Inflammatory macrophage treated with lipopolysaccharide for 4 hours (primary cell): ENCODE measurements at regions not wholly inside any gene's neighbourhood (a gene's known extent, or its start where the extent isn't known, plus 50 kb on each side); places are given as distances from the start of the nearest gene placed in this dataset.
A peak's percentile ranks its signal among the peaks of the same experiment; 100 is the strongest.
"Not testable (repeated sequence)": the region's sequence is repeated elsewhere in the genome, so short reads cannot be mapped to it uniquely, and the experiment has no call there.

Experiments
- DNase-seq: peaks from one replicate; pipeline ENCODE4 v3.0.0-alpha.2; 2020

DNA sequence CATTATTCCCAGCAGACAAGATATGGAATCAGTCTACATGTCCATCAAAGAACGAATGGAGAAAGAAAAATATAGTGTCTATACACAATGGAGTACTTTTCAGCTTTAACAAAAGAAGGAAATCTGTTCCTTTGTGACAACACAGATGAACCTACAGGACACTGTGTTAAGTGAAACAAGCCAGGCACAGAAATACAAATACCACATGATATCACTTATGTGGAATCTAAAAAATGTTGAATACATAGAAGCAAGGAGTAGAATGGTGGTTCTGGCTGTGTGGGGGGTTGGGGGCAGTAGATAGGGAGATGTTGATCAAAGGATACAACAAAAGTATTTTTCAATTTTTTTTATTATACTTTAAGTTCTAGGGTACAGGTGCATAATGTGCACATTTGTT lies 347.7 kb upstream of the MAP2 start:
- no peak for DNase-seq

DNA sequence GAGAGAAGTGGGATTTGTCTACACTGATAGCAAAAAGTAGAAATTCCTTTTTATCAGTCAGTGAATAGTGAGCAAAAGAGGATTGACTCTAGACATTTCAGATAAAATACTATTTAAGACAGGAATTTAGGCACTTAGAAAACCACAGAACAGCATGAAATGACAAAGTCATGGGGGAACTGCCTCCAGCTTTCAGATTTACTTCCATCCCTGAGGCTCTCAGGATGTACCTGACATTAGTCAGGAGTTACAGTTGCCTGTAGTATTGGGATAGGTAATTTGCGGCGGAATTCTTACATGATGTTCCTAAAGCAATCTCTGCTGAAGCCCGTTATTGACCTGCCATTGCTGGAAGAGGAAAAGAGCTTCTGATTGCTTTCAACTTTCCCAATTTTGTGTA lies 337.1 kb upstream of the MAP2 start:
- no peak for DNase-seq

DNA sequence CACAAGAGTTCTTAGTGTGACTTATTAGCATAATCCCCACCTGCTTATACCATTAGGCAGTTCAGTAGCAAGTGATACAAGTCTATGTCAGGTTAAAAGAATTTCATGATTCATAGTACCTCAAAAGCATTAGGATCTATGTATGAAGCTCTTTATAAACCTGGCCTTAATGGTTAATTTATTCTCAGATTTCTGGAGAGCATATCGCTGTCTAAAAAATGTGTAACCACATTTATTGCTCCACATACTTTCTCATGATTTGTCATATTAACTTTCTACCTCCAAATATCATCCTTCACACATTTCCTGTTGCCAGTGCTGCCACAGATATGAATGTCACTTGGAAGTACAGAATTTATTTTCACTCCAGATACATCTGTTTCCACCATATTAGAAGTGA lies 332.8 kb upstream of the MAP2 start:
- no peak for DNase-seq

DNA sequence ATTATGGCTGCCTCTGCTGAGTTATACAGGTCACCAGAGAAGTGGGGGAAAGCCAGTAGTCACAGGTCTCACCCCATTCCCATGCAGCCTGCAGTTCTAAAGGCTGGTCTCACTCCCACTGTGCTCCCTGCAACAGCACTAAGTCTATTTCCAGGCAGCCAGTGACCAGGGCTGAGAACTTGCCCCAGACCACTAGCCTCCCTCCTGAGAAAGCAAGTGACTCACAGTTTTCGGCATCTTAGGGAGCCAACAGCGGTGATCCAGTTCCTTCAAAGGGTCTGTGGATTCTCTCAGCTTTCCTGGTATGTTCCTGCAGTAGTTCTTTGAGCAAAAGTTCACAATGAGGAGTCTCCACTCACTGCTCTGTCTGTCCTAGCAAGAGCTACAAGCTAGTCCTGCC lies 329.6 kb upstream of the MAP2 start:
- DNase-seq: no peak

DNA sequence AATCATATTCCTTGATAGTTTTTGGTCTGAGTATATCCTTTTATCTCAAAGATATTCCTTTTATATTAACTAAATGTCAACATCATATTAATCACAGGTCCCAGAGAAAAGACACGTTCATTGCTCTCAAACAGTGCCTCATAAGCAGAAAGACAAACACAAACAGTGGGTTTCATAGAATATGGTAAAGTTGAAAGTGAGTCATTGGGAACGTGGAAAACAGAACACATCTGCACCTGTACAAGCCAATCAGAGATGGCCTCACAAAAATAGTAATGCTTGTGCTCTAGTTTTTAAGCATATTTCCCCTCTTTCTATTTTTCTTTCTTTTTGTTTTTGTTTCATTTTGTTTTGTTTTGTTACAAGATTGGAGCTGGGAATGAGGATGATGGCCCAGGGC lies 328.4 kb upstream of the MAP2 start:
- DNase-seq: no peak

DNA sequence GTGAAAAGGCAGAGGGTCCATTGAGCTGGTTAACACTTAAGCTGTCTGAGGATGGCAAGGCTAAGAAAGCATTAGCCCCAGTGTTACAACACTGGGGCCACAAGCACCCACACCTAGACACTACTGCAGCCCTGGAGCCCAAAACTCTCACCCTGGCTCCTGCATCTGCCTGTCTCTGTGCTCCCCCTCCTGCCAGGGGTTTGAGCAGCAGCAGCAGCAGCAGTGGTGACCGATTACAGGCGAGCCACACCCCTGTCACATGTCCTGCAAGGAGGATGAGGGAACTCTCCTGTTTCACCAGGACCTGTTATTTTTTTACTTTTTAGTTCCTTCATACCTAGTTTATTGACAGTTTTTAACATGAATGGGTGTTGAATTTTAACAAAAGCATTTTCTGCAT lies 326.7 kb upstream of the MAP2 start:
- no peak for DNase-seq

DNA sequence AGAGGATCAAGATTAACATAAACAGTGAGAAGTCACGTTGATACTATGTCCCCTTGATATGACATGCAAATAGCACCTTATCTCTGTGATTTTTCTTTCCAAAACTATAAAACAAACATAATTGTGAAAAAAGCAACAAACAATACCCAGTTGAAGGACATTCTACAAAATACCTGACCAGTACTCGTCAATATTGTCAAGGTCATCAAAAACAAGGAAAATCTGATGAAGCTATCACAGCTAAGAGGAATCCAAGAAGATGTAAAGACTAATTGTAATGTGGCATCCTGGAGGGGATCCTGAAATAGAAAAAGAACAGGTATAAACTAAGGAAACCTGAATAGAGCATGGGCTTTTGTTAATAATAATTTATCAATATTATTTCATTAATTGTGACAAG lies 321.5 kb upstream of the MAP2 start:
- no peak for DNase-seq

DNA sequence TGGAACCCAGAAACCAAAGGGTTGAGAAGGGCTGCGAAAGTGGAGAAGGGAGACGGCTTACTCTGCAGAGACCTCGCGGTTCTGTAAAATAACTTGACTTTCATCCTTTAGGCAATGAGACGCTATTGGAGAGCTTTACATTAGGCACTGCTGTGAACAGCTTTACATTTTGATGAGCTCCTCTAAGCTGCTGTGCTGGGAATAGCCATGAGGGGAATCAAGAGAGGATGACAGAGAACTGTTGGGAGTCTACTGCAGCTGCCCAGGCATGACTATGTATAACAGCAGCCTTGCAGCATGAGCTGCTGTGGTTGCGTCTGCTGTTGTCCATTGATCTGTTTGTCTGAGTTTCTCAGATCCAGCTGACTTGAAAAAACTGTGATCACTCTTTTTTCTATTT lies 310.8 kb upstream of the MAP2 start:
- no peak for DNase-seq

DNA sequence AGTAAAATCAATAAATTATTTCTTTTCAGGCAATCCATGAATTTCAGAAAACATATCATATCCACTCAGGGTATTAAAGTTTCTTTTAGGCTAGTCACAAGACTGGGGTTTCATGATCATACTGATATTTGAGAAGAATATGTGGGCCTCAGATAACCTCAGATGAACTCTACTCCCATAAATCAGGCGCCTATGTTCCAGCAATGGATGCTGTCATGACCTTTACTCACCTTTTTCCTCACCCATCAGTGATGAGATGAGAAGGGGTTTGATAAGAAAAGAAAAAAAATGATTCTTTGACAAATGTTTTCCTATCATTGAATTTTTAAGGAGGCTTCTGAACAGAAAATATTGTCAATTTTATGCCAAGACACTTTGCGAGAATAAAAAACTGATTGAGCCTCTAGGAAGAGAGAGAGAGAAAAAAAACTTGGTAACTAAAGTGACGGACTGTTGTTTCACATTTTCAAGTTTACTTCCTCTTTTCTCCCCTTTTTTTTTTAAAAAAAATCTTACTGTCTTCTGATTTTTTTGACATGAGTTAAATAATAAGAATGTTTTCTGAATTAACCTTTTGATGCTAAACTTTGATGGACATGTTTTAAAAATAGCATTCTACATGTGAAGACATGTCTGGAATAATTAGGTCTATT lies 309.1 kb upstream of the MAP2 start:
- peak; percentile 1 for DNase-seq

DNA sequence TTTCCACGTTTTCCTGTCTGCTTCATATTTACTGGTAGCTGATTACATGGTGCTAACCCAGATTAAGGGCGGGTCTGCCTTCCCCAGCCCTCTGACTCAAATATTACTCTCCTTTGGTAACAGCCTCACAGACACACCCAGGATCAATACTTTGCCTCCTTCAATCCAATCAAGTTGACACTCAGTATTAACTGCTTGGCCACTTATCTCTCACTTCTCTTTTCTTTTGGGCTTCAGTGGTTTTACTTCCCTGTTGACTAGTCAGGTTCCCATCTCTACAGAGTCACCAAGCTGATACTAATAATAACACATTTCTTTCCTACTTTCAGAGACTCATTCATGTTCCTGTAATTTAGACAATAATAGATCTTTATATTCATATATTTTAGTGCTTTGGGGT lies 302.2 kb upstream of the MAP2 start:
- peak; percentile 61 for DNase-seq

DNA sequence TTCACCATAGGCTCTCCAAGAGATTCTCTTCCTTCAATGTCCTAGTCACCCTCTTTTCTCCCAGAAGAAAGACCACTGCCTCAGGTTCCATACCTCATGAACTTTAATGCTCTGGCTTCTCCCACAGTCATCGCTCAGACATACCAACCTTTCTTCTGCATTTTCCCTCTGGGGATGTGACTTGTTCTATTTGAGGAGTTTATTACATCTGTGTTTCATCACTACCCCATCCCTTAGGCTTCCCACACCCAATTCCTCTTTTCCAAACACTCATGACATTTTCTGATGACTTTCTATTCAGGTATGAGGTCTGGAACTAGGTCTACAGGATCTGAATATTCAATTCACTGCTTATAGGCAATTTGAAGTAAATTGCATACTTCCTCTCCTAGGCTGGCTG lies 298.6 kb upstream of the MAP2 start:
- no peak for DNase-seq

DNA sequence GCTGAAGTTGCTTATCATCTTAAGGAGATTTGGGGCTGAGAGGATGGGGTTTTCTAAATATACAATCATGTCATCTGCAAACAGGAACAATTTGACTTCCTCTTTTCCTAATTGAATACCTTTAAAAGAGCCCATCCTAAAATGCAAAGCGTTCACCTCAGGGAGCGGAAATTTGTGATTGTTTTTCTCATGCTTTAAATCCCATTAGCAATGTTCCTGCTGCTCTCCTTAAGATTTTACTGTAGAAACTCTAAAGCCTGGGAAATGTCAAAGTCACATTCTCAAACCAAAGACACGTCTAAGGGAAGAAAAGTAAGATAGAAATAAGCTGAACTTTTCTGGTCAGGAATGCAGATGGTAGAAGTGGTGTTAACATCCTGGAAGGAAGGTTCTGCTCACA lies 285.8 kb upstream of the MAP2 start:
- no peak for DNase-seq

DNA sequence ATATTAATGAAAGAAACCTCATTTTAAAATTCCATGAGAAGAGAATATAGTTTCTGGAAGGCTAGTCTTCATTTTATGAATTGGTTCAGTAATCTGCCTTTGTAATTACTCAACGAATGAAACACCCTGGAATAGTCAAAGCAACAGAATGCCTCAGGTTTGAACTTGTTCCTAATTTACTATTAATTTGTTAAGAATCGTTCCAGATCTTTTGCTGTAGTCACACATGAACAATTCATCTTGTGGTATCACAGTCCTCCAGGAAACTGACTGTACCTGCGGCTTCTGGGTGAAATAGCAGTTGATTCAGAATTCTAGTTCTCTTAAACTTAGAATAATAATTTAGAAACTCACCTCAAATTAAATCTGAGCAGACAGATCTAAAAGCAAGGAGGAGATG lies 282.7 kb upstream of the MAP2 start:
- DNase-seq: no peak

DNA sequence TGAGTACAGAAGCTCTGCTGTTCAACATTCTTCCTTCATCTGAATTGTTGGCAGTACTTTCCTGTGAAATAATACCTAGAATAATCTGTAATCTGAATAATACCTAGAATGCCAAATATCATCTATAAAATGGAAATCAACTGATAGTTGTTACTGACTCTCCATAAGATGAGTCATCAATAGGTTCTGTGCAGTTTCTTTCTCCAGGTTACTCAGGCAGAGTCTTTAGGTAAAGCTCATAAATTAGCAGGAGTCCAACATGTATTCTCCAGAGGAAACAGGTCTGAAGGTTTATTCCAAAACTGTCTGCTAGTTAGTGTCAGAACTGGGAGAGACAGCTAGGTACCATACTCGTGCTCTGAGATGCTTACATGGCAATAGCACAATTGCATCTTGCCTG lies 282.0 kb upstream of the MAP2 start:
- no peak for DNase-seq

DNA sequence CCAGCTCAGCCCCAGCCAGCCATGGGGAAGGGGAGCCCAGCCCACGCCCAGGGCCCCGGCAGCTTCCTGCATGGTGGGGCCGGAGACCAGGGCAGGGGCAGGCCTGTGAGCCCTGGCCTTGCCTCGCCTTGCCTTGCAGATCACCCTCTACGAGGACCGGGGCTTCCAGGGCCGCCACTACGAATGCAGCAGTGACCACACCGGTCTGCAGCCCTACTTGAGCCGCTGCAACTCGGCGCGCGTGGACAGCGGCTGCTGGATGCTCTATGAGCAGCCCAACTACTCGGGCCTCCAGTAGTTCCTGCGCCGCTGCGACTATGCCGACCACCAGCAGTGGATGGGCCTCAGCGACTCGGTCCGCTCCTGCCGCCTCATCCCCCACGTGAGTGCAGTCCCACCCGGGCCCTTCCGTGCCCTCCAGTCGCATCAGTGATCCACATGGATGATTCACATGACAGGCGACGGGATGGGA lies 278.6 kb upstream of the MAP2 start:
- not testable (repeated sequence) for DNase-seq

DNA sequence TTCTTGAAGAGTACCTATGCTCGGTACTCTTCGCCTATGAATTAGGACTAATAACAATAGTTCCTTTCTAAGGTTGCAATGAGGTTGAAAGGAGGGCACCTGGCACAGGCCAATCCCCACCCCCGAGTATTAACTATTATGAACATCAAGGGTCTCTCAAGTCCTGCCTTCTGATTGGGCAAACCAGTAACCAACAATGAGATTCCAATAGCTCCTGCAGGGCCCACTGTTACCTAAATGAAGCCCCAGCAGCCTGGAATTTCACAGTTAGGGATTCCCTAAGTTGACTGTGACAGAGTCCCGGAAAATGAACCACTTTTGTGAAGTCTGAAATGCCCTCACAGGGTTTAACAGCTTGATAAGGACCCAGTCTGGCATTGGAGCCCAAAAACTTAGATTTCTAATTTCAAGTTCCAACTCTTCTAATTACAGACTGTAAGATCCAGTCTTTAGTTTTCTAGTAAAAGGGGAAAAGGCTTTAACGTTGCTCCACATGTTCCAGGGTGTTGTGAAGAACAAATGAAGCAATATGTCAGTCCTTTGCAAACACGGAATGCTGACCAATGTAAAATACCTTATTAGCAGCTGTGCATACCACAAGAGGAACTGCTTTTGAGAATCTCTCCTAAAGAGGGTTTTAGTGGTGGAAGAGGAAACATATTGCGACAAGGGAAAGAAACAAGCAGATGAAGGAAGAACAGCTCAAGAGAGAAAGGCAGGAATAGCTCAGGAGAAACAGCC lies 277.7 kb upstream of the MAP2 start:
- DNase-seq: peak; percentile 43

DNA sequence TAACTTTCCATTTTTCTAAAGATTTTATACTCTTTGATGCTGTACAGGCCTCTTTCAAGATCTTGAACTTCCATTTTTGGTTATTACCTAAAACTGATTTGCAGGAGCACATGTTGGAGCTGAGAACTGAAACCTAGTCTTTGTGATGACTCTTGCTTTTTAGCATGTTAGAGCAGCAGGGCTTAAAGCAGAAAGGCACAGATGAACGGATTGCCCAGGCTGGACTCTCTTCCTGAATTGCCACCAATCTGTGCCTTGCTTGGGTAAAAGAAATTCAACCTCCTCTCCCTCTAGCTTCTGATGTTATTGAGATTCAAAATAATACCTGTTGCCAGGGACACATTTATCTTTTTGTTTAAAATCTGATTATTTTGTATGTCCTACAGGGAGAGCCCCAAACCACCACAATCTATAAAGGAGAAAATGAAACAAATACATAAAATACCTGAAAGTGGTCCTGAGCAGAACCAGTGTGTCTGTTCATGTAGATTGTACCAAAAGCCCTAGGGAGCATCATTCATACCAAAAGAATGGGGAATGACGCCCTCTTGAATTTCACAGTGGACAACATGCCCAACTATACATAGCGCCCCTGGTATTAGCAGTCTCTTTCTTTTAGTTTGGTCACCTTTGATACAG lies 277.0 kb upstream of the MAP2 start:
- peak; percentile 17 for DNase-seq

DNA sequence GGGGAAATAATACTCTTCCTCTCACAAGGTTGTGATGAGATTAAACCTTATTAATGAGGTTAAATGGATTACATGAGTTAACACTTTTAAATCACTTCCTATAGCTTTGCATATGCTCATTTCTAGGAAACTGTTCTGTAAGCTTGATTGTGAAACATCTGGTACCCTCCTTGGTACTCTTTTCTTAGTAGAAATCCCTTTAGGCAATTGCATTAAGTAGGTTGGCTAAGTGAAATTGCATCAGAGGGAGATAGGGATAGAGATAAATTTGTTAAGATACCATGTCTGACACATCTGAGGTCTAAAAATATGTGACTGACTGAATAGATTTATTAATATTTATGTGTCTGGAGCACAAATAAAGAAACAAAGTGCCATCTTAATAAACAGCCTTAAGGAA lies 275.9 kb upstream of the MAP2 start:
- peak; percentile 40 for DNase-seq

DNA sequence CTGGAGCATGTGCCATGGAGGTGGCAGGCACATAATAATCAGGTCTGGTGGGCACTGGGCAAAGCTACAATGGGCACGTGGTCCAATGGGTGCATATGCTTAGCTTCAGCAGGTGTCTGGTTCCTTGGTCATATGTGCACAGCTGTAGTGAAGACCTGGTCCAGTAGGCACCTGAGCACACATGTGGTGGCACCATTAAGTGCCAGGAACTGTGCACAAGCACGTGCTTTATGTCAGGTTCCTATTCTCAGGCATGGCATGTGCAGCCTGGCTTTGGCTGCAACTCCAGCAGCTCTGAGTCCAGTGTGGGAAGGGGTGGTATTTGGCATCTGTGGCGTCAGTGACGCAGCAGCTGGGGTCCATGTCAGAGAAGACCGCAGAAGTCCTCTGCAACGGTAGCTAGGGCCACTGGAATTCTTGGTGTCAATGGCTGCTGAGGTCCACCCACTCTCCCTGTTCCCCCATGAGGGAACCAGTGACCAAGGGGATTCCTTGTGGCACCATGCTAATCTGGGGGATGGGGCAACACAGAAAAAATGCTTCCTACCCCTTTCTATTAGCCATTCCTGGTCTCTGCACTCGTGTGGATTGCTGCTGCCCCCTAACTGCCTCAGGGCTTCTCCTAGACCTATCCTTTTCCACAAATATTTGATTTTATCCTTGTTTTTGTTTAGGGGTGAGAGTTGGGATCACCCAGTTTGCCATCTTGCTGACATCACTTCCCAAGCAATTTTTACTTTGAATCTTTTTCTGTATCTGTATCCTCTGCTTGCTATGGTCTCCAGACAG lies 262.9 kb upstream of the MAP2 start:
- DNase-seq: no peak

DNA sequence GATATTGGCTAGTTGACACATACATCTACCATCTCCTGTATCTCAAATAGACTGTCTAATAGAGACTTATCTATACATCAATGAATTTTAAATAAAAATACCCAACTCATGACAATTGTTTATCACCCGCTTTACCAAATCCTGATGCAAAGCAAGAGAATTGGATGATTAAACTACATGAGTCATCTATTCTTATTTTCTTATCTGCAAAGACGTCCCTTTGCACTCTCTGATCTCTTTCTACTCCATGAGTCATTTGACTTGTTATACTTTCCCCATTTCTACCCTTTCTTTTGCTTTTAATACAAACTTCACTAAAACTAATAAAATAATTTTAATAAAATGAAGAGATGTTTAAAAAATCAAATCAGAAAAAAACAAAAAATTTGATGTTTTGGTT lies 261.7 kb upstream of the MAP2 start:
- DNase-seq: no peak

DNA sequence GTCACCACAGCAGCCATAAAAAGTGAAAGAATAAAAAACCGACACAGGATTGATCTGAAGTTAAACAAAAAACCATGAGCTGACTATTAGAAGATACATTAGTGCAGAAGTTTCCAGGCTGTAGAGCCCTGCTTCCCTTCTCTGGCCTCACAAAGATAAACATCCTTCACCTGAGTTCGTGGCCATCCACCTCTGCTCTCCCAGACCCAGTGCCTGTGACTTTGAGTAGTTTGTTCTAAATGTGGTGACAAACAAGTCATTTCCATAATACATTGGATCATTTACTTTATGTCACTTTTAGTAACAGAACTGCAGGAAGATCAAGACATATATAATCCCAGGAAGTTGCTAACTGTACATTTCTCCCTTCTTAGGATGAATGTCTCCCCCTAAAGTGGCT lies 241.9 kb upstream of the MAP2 start:
- no peak for DNase-seq

DNA sequence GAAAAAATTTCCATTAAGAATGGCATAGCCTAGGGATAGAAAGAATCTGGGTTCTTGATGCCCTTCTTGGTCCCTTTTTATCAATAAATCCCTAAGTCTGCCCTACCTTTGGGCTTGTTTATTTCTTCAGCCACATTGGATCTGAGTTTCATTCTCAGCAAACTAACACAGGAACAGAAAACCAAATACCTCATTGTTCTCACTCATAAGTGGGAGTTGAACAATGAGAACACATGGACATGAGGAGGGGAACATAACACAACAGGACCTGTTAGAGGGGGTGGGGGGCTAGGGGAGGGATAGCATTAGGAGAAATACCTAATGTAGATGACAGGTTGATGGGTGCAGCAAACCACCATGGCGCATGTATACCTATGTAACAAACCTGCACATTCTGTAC lies 237.0 kb upstream of the MAP2 start:
- DNase-seq: peak; percentile 17

DNA sequence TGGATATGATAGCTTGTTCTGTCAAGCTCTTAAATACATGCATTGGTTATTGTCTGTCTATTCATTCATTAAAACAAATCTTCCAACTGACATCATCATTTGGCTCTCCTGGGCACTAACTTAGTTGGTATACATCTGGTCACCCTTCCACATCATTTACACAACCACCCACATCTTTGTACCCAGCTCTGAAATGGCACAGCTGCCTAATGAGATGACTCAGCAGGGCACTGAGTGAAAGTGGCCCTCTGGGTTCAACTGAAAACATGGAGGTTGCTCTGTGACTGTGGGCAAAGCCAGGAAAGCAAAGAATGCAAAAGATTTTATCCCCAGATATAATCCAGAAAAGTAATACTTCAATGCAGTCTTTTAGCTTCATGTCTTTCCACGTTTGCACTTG lies 234.0 kb upstream of the MAP2 start:
- DNase-seq: no peak

DNA sequence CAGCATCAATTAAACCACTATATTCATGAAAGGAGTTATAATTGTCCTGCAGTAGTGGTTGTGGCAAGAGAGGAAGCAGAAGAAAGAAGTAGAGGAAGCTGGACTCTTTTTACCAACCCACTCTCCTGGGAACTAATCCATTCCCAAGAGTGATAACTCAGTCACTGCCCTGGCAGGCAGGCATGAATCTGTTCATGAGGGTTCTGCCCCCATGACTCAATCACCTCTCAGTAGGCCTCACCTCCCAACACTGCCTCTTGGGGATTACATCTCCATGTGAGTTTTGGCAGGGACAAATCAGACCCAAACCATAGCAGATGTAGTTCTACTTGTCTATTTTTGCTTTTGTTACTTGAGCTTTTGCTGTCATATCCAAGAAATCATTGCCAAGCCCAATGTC lies 232.7 kb upstream of the MAP2 start:
- DNase-seq: no peak
